ENCODE measurements at regions not wholly inside any gene's neighbourhood (a gene's known extent, or its start where the extent isn't known, plus 50 kb on each side); places are given as distances from the start of the nearest gene placed in this dataset.
"Not testable (repeated sequence)": the region's sequence is repeated elsewhere in the genome, so short reads cannot be mapped to it uniquely, and the experiment has no call there.

DNA sequence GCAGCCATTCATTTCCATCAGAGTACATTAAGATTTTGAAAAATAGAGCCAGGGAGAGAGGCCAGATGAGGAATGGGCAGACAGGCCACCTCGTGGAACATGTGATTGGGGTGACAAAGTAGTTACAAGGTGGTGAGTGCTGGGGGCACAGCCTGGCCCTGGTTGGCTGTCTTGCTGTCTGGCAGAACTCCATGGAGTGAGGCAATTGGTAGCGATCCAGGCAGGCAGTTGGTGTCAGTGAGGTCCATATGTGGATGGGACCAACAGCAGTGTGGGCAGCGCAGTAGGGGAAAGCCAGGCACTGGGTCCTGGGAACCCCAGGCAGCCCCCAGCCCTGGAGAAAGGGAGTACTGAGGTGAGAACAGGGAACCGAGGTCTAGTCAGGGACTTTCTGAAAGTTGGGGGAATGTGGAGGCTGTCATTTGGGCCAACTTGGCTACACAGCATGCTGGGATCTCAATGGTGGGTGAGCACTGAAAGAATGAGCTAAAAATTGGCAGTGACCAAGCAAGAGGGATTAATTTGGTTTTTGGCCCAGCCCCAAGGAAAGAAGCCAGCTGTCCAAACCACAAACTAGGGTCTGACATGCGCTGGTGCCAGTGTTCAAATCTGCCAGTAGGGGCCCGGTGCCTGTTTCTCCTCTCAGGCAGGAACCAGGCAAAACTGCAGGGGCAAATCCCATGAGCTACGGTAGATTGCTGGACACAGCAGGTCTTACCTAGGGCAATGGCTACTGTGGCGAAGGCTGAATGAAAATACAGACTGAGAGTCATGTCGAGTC is 61.4 kb upstream of the E2F3 start:
- DNase-seq (ENCODE audit: low spot score): no peak

DNA sequence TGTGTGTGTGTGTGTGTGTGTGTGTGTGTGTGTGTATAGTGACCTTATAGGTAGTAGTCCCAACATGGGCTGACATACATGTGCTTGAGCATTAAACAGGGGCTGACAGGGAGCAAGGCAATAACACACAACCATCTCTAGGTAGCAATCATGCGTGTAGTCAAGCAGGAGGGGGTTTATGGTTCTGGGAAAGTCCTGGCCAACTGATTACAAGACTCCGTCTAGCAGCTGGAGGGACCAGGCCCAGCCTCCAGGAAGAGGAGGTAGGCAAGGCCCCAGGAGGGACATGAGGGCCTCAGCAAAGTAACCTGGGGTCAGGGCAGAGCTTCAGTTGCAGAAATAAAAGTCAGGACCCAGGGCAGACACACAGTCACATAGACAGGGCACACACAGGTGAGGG is 60.6 kb upstream of the E2F3 start:
- DNase-seq (ENCODE audit: low spot score): no peak

DNA sequence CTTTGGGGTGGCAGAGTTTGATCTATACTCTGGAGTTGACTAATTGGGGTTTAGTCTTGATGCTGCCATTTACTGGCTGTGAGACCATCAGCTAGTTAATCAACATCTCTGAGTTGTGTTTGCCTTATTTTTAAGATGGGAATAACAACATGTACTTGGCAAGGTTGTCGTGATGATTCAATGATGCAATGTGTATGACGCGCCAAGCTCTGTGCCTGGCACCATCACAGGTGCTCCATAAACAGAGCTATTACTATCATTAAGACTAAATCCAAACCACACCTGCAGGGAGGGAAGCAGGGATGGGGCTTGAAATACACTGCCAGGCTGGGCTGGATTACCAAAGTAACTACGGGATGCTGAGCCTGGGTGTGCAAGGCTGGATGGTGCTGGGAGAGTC is 60.1 kb upstream of the E2F3 start:
- no peak for DNase-seq (ENCODE audit: low spot score)

DNA sequence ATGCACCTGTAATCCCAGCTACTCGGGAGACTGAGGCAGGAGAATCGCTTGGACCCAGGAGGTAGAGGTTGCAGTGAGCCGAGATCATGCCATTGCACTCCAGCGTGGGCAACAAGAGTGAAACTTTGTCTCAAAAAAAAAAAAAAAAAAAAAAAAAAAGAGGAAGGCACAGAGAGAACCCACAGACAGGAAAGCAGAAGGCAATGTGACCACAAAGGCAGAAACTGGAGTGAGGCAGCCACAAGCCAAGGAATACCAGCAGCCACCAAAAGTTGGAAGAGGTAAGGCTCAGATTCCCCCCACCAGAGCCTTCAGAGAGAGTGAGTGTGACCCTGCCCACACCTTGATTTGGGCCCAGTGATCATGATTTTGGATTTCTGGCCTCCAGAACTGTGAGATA is 54.7 kb upstream of the E2F3 start:
- not testable (repeated sequence) for DNase-seq (ENCODE audit: low spot score)

DNA sequence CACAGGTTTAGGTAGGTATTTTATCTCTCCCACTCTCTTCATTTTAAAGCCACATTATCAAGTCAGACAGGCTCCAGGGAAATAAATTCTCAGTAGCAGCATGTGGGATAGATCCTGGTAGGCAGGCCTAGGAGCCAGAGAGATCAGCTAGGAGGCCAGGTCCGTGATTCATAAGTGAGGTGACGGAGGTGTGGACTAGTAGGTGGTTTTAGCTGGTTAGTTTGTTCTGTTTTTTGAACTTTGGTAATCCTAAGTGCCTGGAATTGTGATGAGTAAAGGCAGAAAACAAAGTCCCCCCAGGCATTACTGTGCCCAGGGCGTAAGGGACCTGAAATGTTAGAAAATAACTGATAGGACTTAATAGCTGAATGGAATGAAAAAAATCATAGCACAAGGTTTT is 53.6 kb upstream of the E2F3 start:
- no peak for DNase-seq (ENCODE audit: low spot score)

DNA sequence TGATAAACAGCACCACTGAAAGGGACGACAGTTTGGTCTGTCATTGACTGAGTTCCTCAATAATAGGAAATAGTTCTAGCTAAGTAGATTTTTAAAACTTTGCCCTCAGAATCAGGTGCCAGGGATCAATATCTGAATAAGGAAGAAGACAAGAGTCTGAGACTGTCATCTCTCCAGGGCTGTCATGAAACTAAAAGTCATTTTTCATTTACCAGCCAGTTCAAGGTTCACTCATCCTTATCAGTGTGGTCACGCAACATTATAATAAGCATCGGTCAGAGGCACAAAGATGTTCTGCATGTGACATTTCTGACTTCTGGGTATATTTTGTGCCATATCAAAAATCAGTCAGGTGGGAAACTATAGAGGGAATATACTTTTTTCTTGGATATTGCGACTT is 52.5 kb upstream of the E2F3 start:
- DNase-seq (ENCODE audit: low spot score): no peak

DNA sequence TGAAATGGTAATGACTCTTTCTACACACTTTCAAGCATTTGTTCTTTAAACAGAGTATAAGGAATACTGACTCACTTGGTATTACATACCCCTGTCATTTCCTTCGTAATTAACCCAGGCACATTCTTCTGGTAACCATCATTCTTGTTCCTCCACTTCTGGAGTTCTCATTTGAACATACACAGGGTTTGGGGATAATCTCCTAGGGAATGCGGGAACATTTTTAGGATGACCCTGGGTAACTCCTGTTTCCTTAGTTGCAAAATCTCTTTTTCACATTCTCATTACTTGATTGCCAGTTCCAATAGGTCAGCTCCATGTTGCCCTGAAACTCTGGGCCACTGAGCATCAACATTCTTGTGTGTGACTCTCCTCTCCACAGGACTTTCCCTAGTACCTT is 51.5 kb upstream of the E2F3 start:
- no peak for DNase-seq (ENCODE audit: low spot score)

DNA sequence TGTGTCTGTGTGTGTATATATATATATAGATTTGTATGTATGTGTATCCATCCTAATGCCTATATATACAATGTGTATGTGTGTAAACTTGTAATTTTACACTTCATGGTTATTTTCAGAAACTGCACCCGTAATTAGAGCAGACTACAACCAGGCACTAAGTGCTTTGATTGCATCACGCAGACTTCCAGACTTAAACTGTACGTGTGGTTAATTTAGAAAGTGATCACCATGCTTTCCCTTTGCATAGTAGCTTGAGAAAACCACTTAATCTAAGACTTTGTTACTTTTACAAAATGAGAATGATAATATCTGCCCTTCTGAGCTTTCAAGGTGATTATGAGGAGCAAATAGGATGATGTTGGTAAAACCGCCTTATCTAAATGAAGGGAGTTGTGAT is 50.1 kb upstream of the E2F3 start:
- DNase-seq (ENCODE audit: low spot score): no peak
